ENCODE measurements at regions not wholly inside any gene's neighbourhood (a gene's known extent, or its start where the extent isn't known, plus 50 kb on each side); places are given as distances from the start of the nearest gene placed in this dataset.

- Histone ChIP-seq H3K36me3 (ENCODE audit: control insufficient read depth in 2 of 2, extremely low read depth in 1 of 2, insufficient read depth in 1 of 2, low read length in 1 of 2) (no peaks in the 10 kb centered on the region), H3K27ac (ENCODE audit: low read length) (no peak overlapping the region), H3K4me3 (ENCODE audit: control insufficient read depth in 1 of 2, extremely low read depth in 1 of 2, low read length in 1 of 2) (no peak overlapping the region), H3K9me3 (no peaks in the 10 kb centered on the region), H3K27me3 (replicated peaks in 1 of 2; ENCODE audit: control insufficient read depth in 2 of 2, extremely low read depth in 1 of 2, insufficient read depth in 2 of 2, low read length in 1 of 2) (peaks cover 0 to 2% of the 10 kb centered on the region in 2 experiments), H3K4me1 (ENCODE audit: control insufficient read depth in 1 of 2, extremely low read depth in 1 of 2, insufficient read depth in 2 of 2, low read length in 2 of 2) (no peaks in the 10 kb centered on the region)
- ChIA-PET CTCF (no interaction called here), POLR2A (no interaction called here)
- Mint-ChIP-seq H3K4me1 (no peaks in the 10 kb centered on the region), H3K36me3 (no peaks in the 10 kb centered on the region), H3K9me3 (no peaks in the 10 kb centered on the region), H3K4me3 (no peak overlapping the region), H3K27ac (no peak overlapping the region), H3K27me3 (peaks cover 5 to 16% of the 10 kb centered on the region in 2 donors)
- WGBS (ENCODE audit: insufficient coverage) = 44% methylated on average over 4 of the region's 7 CpGs
- ATAC-seq (replicated peaks in 1 of 4) (no peak), DNase-seq (no peak)
Measured at GRCh38 chr18:77422974-77423867, 173.6 kb downstream of the GALR1 start.

GRCh38 chr18:77433076-77433475, 183.4 kb downstream of the GALR1 start:
- POLR2A ChIA-PET = no interaction called here
- H3K4me3 ChIP-seq (ENCODE audit: control insufficient read depth in 1 of 2, extremely low read depth in 1 of 2, low read length in 1 of 2) = no peak overlapping the region
- no peaks in the 10 kb centered on the region for H3K9me3 Mint-ChIP-seq
- CTCF ChIA-PET = no interaction called here
- H3K36me3 Mint-ChIP-seq = no peaks in the 10 kb centered on the region
- no peak overlapping the region for H3K27ac Mint-ChIP-seq
- ATAC-seq (replicated peaks in 1 of 4) (no peak), DNase-seq (no peak)
- H3K4me1 Mint-ChIP-seq = no peaks in the 10 kb centered on the region
- H3K27me3 ChIP-seq (replicated peaks in 1 of 2; ENCODE audit: control insufficient read depth in 2 of 2, extremely low read depth in 1 of 2, insufficient read depth in 2 of 2, low read length in 1 of 2) = no peaks in the 10 kb centered on the region
- H3K27ac ChIP-seq (ENCODE audit: low read length) = no peak overlapping the region
- WGBS (ENCODE audit: insufficient coverage) = no CpG with 5 or more reads among the region's 1 CpG
- no peaks in the 10 kb centered on the region for H3K36me3 ChIP-seq (ENCODE audit: control insufficient read depth in 2 of 2, extremely low read depth in 1 of 2, insufficient read depth in 1 of 2, low read length in 1 of 2)
- H3K27me3 Mint-ChIP-seq = peaks cover 15 to 23% of the 10 kb centered on the region in 2 donors
- H3K4me3 Mint-ChIP-seq = no peak overlapping the region
- no peaks in the 10 kb centered on the region for H3K4me1 ChIP-seq (ENCODE audit: control insufficient read depth in 1 of 2, extremely low read depth in 1 of 2, insufficient read depth in 2 of 2, low read length in 2 of 2)
- no peaks in the 10 kb centered on the region for H3K9me3 ChIP-seq

- Mint-ChIP-seq H3K27me3 (peaks cover 18 to 25% of the 10 kb centered on the region in 2 donors), H3K4me3 (no peak overlapping the region), H3K36me3 (no peaks in the 10 kb centered on the region), H3K4me1 (no peaks in the 10 kb centered on the region), H3K27ac (no peak overlapping the region), H3K9me3 (no peaks in the 10 kb centered on the region)
- Histone ChIP-seq H3K9me3 (no peaks in the 10 kb centered on the region), H3K4me3 (ENCODE audit: control insufficient read depth in 1 of 2, extremely low read depth in 1 of 2, low read length in 1 of 2) (no peak overlapping the region), H3K4me1 (ENCODE audit: control insufficient read depth in 1 of 2, extremely low read depth in 1 of 2, insufficient read depth in 2 of 2, low read length in 2 of 2) (no peaks in the 10 kb centered on the region), H3K27me3 (replicated peaks in 1 of 2; ENCODE audit: control insufficient read depth in 2 of 2, extremely low read depth in 1 of 2, insufficient read depth in 2 of 2, low read length in 1 of 2) (peaks cover 0 to 11% of the 10 kb centered on the region in 2 experiments), H3K36me3 (ENCODE audit: control insufficient read depth in 2 of 2, extremely low read depth in 1 of 2, insufficient read depth in 1 of 2, low read length in 1 of 2) (no peaks in the 10 kb centered on the region), H3K27ac (ENCODE audit: low read length) (no peak overlapping the region)
- ATAC-seq (replicated peaks in 1 of 4) = no peak
- ChIA-PET CTCF (no interaction called here), POLR2A (no interaction called here)
- WGBS (ENCODE audit: insufficient coverage) = 40% methylated on average over 1 of the region's 2 CpGs
- no peak for DNase-seq
Measured at GRCh38 chr18:77439888-77440287, 190.2 kb downstream of the GALR1 start.

- peaks cover 0 to 11% of the 10 kb centered on the region in 2 experiments for H3K27me3 ChIP-seq (replicated peaks in 1 of 2; ENCODE audit: control insufficient read depth in 2 of 2, extremely low read depth in 1 of 2, insufficient read depth in 2 of 2, low read length in 1 of 2)
- Mint-ChIP-seq H3K27ac (no peak overlapping the region), H3K27me3 (peaks cover 22 to 29% of the 10 kb centered on the region in 2 donors), H3K4me1 (no peaks in the 10 kb centered on the region), H3K36me3 (no peaks in the 10 kb centered on the region), H3K9me3 (no peaks in the 10 kb centered on the region), H3K4me3 (no peak overlapping the region)
- WGBS (ENCODE audit: insufficient coverage) = 76% methylated on average over 6 of the region's 6 CpGs
- no peaks in the 10 kb centered on the region for H3K36me3 ChIP-seq (ENCODE audit: control insufficient read depth in 2 of 2, extremely low read depth in 1 of 2, insufficient read depth in 1 of 2, low read length in 1 of 2)
- ChIA-PET POLR2A (no interaction called here), CTCF (no interaction called here)
- no peak for ATAC-seq (replicated peaks in 1 of 4)
- H3K27ac ChIP-seq (ENCODE audit: low read length) = no peak overlapping the region
- no peak for DNase-seq
- no peaks in the 10 kb centered on the region for H3K4me1 ChIP-seq (ENCODE audit: control insufficient read depth in 1 of 2, extremely low read depth in 1 of 2, insufficient read depth in 2 of 2, low read length in 2 of 2)
- no peak overlapping the region for H3K4me3 ChIP-seq (ENCODE audit: control insufficient read depth in 1 of 2, extremely low read depth in 1 of 2, low read length in 1 of 2)
- H3K9me3 ChIP-seq = no peaks in the 10 kb centered on the region
Measured at GRCh38 chr18:77442393-77442792, 192.7 kb downstream of the GALR1 start.

- ChIA-PET CTCF (no interaction called here), POLR2A (no interaction called here)
- H3K27ac Mint-ChIP-seq = no peak overlapping the region
- no peak overlapping the region for H3K4me3 ChIP-seq (ENCODE audit: control insufficient read depth in 1 of 2, extremely low read depth in 1 of 2, low read length in 1 of 2)
- H3K4me1 ChIP-seq (ENCODE audit: control insufficient read depth in 1 of 2, extremely low read depth in 1 of 2, insufficient read depth in 2 of 2, low read length in 2 of 2) = no peaks in the 10 kb centered on the region
- no peak overlapping the region for H3K27ac ChIP-seq (ENCODE audit: low read length)
- H3K27me3 ChIP-seq (replicated peaks in 1 of 2; ENCODE audit: control insufficient read depth in 2 of 2, extremely low read depth in 1 of 2, insufficient read depth in 2 of 2, low read length in 1 of 2) = peaks cover 0 to 15% of the 10 kb centered on the region in 2 experiments
- DNase-seq (no peak), ATAC-seq (replicated peaks in 1 of 4) (no peak)
- 90% methylated on average over 8 of the region's 10 CpGs for WGBS (ENCODE audit: insufficient coverage)
- no peaks in the 10 kb centered on the region for H3K36me3 ChIP-seq (ENCODE audit: control insufficient read depth in 2 of 2, extremely low read depth in 1 of 2, insufficient read depth in 1 of 2, low read length in 1 of 2)
- H3K4me1 Mint-ChIP-seq = no peaks in the 10 kb centered on the region
- no peaks in the 10 kb centered on the region for H3K9me3 Mint-ChIP-seq
- no peaks in the 10 kb centered on the region for H3K36me3 Mint-ChIP-seq
- no peaks in the 10 kb centered on the region for H3K9me3 ChIP-seq
- peaks cover 27 to 30% of the 10 kb centered on the region in 2 donors for H3K27me3 Mint-ChIP-seq
- no peak overlapping the region for H3K4me3 Mint-ChIP-seq
Measured at GRCh38 chr18:77444385-77444784, 194.7 kb downstream of the GALR1 start.

GRCh38 chr18:77448046-77448445, 198.4 kb downstream of the GALR1 start:
- POLR2A ChIA-PET = no interaction called here

More at GRCh38 chr18:77448046-77448445, 198.4 kb downstream of the GALR1 start:
- Mint-ChIP-seq H3K27ac (no peak overlapping the region), H3K36me3 (no peaks in the 10 kb centered on the region), H3K27me3 (peaks cover 16 to 25% of the 10 kb centered on the region in 2 donors), H3K4me1 (no peaks in the 10 kb centered on the region), H3K4me3 (no peak overlapping the region), H3K9me3 (no peaks in the 10 kb centered on the region)
- Histone ChIP-seq H3K4me3 (ENCODE audit: control insufficient read depth in 1 of 2, extremely low read depth in 1 of 2, low read length in 1 of 2) (no peak overlapping the region), H3K9me3 (no peaks in the 10 kb centered on the region), H3K36me3 (ENCODE audit: control insufficient read depth in 2 of 2, extremely low read depth in 1 of 2, insufficient read depth in 1 of 2, low read length in 1 of 2) (no peaks in the 10 kb centered on the region), H3K27ac (ENCODE audit: low read length) (no peak overlapping the region), H3K4me1 (ENCODE audit: control insufficient read depth in 1 of 2, extremely low read depth in 1 of 2, insufficient read depth in 2 of 2, low read length in 2 of 2) (no peaks in the 10 kb centered on the region), H3K27me3 (replicated peaks in 1 of 2; ENCODE audit: control insufficient read depth in 2 of 2, extremely low read depth in 1 of 2, insufficient read depth in 2 of 2, low read length in 1 of 2) (peaks cover 0 to 10% of the 10 kb centered on the region in 2 experiments)
- 62% methylated on average over 3 of the region's 6 CpGs for WGBS (ENCODE audit: insufficient coverage)
- DNase-seq (no peak), ATAC-seq (replicated peaks in 1 of 4) (no peak)
- CTCF ChIA-PET = no interaction called here
